Parathyroid adenoma (tissue), 2 donors: ENCODE measurements at regions not wholly inside any gene's neighbourhood (a gene's known extent, or its start where the extent isn't known, plus 50 kb on each side); places are given as distances from the start of the nearest gene placed in this dataset.

Experiments
- H2AFZ ChIP-seq: fragments of 300-600 bp; sonication (generic); one replicate; pipeline ENCODE4 v1.7.0; 2017; ENCODE audit warnings: antibody characterized with exemption, mild to moderate bottlenecking
- H3K27ac ChIP-seq: fragments of 300-600 bp; sonication (generic); one replicate; pipeline ENCODE4 v1.7.0; 2017
- H3K27me3 ChIP-seq: fragments of 300-600 bp; sonication (generic); one replicate; pipeline ENCODE4 v1.7.0; 2017; ENCODE audit warnings: low read length; ENCODE audit not compliant: control insufficient read depth, insufficient read depth
- H3K36me3 ChIP-seq: fragments of 300-600 bp; sonication (generic); one replicate; pipeline ENCODE4 v1.7.0; 2017; ENCODE audit warnings: low read length; ENCODE audit not compliant: control insufficient read depth, insufficient read depth
- H3K4me1 ChIP-seq: fragments of 300-600 bp; sonication (generic); one replicate; pipeline ENCODE4 v1.7.0; 2017; ENCODE audit warnings: control low read depth
- H3K4me2 ChIP-seq: fragments of 300-600 bp; sonication (generic); one replicate; pipeline ENCODE4 v1.7.0; 2017; ENCODE audit warnings: low read length
- H3K4me3 ChIP-seq: fragments of 300-600 bp; sonication (generic); one replicate; pipeline ENCODE4 v1.7.0; 2017; ENCODE audit warnings: low read depth, low read length
- H3K79me2 ChIP-seq: fragments of 300-600 bp; sonication (generic); one replicate; pipeline ENCODE4 v1.7.0; 2017; ENCODE audit warnings: control low read depth
- H3K9ac ChIP-seq: fragments of 300-600 bp; sonication (generic); one replicate; pipeline ENCODE4 v1.7.0; 2017; ENCODE audit warnings: mild to moderate bottlenecking
- H3K9me3 ChIP-seq: fragments of 300-600 bp; sonication (generic); one replicate; pipeline ENCODE4 v1.7.0; 2017; ENCODE audit warnings: low read length; ENCODE audit not compliant: control insufficient read depth
- CTCF ChIP-seq: fragments of 300-600 bp; sonication (generic); IDR thresholded peaks from one replicate; pipeline ENCODE4 v1.7.0; 2017; ENCODE audit warnings: antibody characterized with exemption, mild to moderate bottlenecking
- donor health status: primary hyperparathyroidism.

- no peak overlapping the region for H3K4me3 ChIP-seq
Observed at GRCh38 chr6:140956571-140957369, 1176.0 kb upstream of the GJE1 start.

GRCh38 chr6:140940251-140940925 is 1192.3 kb upstream of the GJE1 start:
- no peaks in the 10 kb centered on the region for H3K27me3 ChIP-seq
- H3K4me3 ChIP-seq, result no peak overlapping the region
- no peak overlapping the region for H2AFZ ChIP-seq
- no peak for TF ChIP-seq CTCF
- H3K4me2 ChIP-seq, result no peak overlapping the region
- no peak overlapping the region for H3K27ac ChIP-seq
- H3K79me2 ChIP-seq, result no peaks in the 10 kb centered on the region
- H3K9ac ChIP-seq, result no peak overlapping the region
- H3K4me1 ChIP-seq, result no peaks in the 10 kb centered on the region
- no peaks in the 10 kb centered on the region for H3K9me3 ChIP-seq
- no peaks in the 10 kb centered on the region for H3K36me3 ChIP-seq

More at GRCh38 chr6:140956571-140957369, 1176.0 kb upstream of the GJE1 start:
- no peak overlapping the region for H3K4me2 ChIP-seq
- no peaks in the 10 kb centered on the region for H3K36me3 ChIP-seq
- H3K27ac ChIP-seq, result no peak overlapping the region
- no peaks in the 10 kb centered on the region for H3K9me3 ChIP-seq
- no peak overlapping the region for H3K9ac ChIP-seq
- H3K4me1 ChIP-seq, result no peaks in the 10 kb centered on the region
- H3K27me3 ChIP-seq, result no peaks in the 10 kb centered on the region
- H3K79me2 ChIP-seq, result no peaks in the 10 kb centered on the region
- no peak overlapping the region for H2AFZ ChIP-seq
- TF ChIP-seq CTCF, result no peak

- H2AFZ ChIP-seq, result no peak overlapping the region
- no peak overlapping the region for H3K4me3 ChIP-seq
- no peak overlapping the region for H3K4me2 ChIP-seq
- no peaks in the 10 kb centered on the region for H3K36me3 ChIP-seq
- no peak overlapping the region for H3K9ac ChIP-seq
- no peaks in the 10 kb centered on the region for H3K9me3 ChIP-seq
- H3K27ac ChIP-seq, result no peak overlapping the region
- H3K79me2 ChIP-seq, result no peaks in the 10 kb centered on the region
- TF ChIP-seq CTCF, result no peak
- no peaks in the 10 kb centered on the region for H3K27me3 ChIP-seq
- no peaks in the 10 kb centered on the region for H3K4me1 ChIP-seq
Observed at GRCh38 chr6:140932909-140933308, 1199.8 kb upstream of the GJE1 start.

- Histone ChIP-seq H3K79me2 (no peaks in the 10 kb centered on the region), H3K4me2 (no peak overlapping the region), H3K9me3 (no peaks in the 10 kb centered on the region), H3K9ac (no peak overlapping the region), H3K27me3 (no peaks in the 10 kb centered on the region), H2AFZ (no peak overlapping the region), H3K36me3 (no peaks in the 10 kb centered on the region), H3K4me3 (no peak overlapping the region), H3K4me1 (no peaks in the 10 kb centered on the region), H3K27ac (no peak overlapping the region)
- no peak for TF ChIP-seq CTCF
Observed at GRCh38 chr6:140931581-140931980, 1201.1 kb upstream of the GJE1 start.
